HEK293 (cell line): ENCODE measurements at regions not wholly inside any gene's neighbourhood (a gene's known extent, or its start where the extent isn't known, plus 50 kb on each side); places are given as distances from the start of the nearest gene placed in this dataset.

ENCODE experiments used
- CTCF ChIA-PET: fragments of 350-600 bp; formaldehyde crosslinking; extraction: SDS; loops from one replicate; lab custom pipeline; 2021; ENCODE audit warnings: antibody characterized with exemption; lab: Yijun Ruan, JAX
- POLR2A ChIA-PET: fragments of 300-600 bp; formaldehyde crosslinking; extraction: SDS; loops from one replicate; lab custom pipeline; 2020; ENCODE audit warnings: antibody characterized with exemption, inconsistent platforms; lab: Yijun Ruan, JAX
- H3K27ac ChIP-seq: fragments of 200-500 bp; sonication (Bioruptor generic); 2 replicates; pipeline ENCODE4 v1.5.1; 2014; ENCODE audit warnings: low read depth, low read length, control low read depth, inconsistent platforms; ENCODE audit errors: extremely low read depth
- H3K36me3 ChIP-seq, 2 experiments: fragments of 200-500 bp in 1 of 2; sonication (Bioruptor generic) in 1 of 2; 1 replicate in 1 of 2; 2 replicates in 1 of 2; pipeline ENCODE4 v1.5.1; 2014 to 2017; ENCODE audit warnings: inconsistent platforms in 2 of 2, low read length in 2 of 2; ENCODE audit not compliant: control insufficient read depth in 2 of 2, insufficient read depth in 1 of 2
- H3K4me1 ChIP-seq: fragments of 200-500 bp; sonication (Bioruptor generic); 2 replicates; pipeline ENCODE4 v1.5.1; 2014; ENCODE audit warnings: mild to moderate bottlenecking, low read length, inconsistent platforms; ENCODE audit not compliant: control insufficient read depth, insufficient read depth
- H3K4me3 ChIP-seq: 2 replicates; pipeline ENCODE4 v1.5.1; 2011; ENCODE audit warnings: low read depth, mild to moderate bottlenecking, control low read depth, low read length, moderate library complexity
- H3K9me3 ChIP-seq: fragments of 200-500 bp; sonication (Bioruptor generic); 2 replicates; pipeline ENCODE4 v1.5.1; 2014; ENCODE audit warnings: low read depth, low read length, inconsistent platforms; ENCODE audit not compliant: control insufficient read depth, insufficient read depth
- GLIS1 ChIP-seq: fragments of 450-650 bp; formaldehyde crosslinking; IDR thresholded peaks from 2 replicates; pipeline ENCODE4 v1.5.1; 2016; ENCODE audit warnings: missing biosample characterization, missing genetic modification characterization
- INSM2 ChIP-seq: fragments of 450-650 bp; formaldehyde crosslinking; IDR thresholded peaks from 2 replicates; pipeline ENCODE4 v1.5.1; 2016; ENCODE audit warnings: missing biosample characterization, missing genetic modification characterization
- KLF17 ChIP-seq: fragments of 450-650 bp; formaldehyde crosslinking; IDR thresholded peaks from 2 replicates; pipeline ENCODE4 v1.5.1; 2016; ENCODE audit warnings: missing biosample characterization, missing genetic modification characterization
- PRDM1 ChIP-seq: fragments of 450-650 bp; formaldehyde crosslinking; IDR thresholded peaks from 2 replicates; pipeline ENCODE4; 2016; ENCODE audit warnings: missing biosample characterization, missing genetic modification characterization
- PRDM4 ChIP-seq: fragments of 450-650 bp; formaldehyde crosslinking; IDR thresholded peaks from 2 replicates; pipeline ENCODE4 v1.5.1; 2017; ENCODE audit warnings: missing biosample characterization, missing genetic modification characterization
- RBAK ChIP-seq: fragments of 450-650 bp; formaldehyde crosslinking; IDR thresholded peaks from 2 replicates; pipeline ENCODE4 v1.5.1; 2016; ENCODE audit warnings: missing biosample characterization, missing genetic modification characterization
- ZBTB17 ChIP-seq: fragments of 450-650 bp; formaldehyde crosslinking; IDR thresholded peaks from 2 replicates; pipeline ENCODE4 v1.5.1; 2016; ENCODE audit warnings: missing biosample characterization, missing genetic modification characterization
- ZBTB20 ChIP-seq: fragments of 450-650 bp; formaldehyde crosslinking; IDR thresholded peaks from 2 replicates; pipeline ENCODE4 v1.5.1; 2016; ENCODE audit warnings: missing biosample characterization, missing genetic modification characterization
- ZBTB6 ChIP-seq: fragments of 450-650 bp; formaldehyde crosslinking; IDR thresholded peaks from 2 replicates; pipeline ENCODE4 v1.5.1; 2017; ENCODE audit warnings: missing biosample characterization, missing genetic modification characterization
- ZFP69B ChIP-seq: fragments of 450-650 bp; formaldehyde crosslinking; IDR thresholded peaks from 2 replicates; pipeline ENCODE4 v1.5.1; 2016; ENCODE audit warnings: missing biosample characterization, missing genetic modification characterization
- ZNF112 ChIP-seq: fragments of 450-650 bp; formaldehyde crosslinking; IDR thresholded peaks from 2 replicates; pipeline ENCODE4 v1.5.0; 2017; ENCODE audit warnings: missing biosample characterization, missing genetic modification characterization
- ZNF114 ChIP-seq: fragments of 450-650 bp; formaldehyde crosslinking; IDR thresholded peaks from 2 replicates; pipeline ENCODE4 v1.5.0; 2017; ENCODE audit warnings: missing biosample characterization, missing genetic modification characterization
- ZNF146 ChIP-seq: fragments of 450-650 bp; formaldehyde crosslinking; IDR thresholded peaks from 2 replicates; pipeline ENCODE4 v1.5.1; 2016; ENCODE audit warnings: missing biosample characterization, missing genetic modification characterization
- ZNF2 ChIP-seq: fragments of 450-650 bp; formaldehyde crosslinking; IDR thresholded peaks from 2 replicates; pipeline ENCODE4 v1.5.1; 2016; ENCODE audit warnings: missing biosample characterization, missing genetic modification characterization
- ZNF24 ChIP-seq: fragments of 450-650 bp; formaldehyde crosslinking; IDR thresholded peaks from 2 replicates; pipeline ENCODE4 v1.5.1; 2016; ENCODE audit warnings: missing biosample characterization, missing genetic modification characterization
- ZNF266 ChIP-seq: fragments of 450-650 bp; formaldehyde crosslinking; IDR thresholded peaks from 2 replicates; pipeline ENCODE4 v1.5.1; 2016; ENCODE audit warnings: missing biosample characterization, missing genetic modification characterization, low read depth
- ZNF426 ChIP-seq: fragments of 450-650 bp; formaldehyde crosslinking; IDR thresholded peaks from 2 replicates; pipeline ENCODE4 v1.5.1; 2017; ENCODE audit warnings: missing biosample characterization, missing genetic modification characterization, mild to moderate bottlenecking, inconsistent platforms, moderate library complexity
- ZNF433 ChIP-seq: fragments of 450-650 bp; formaldehyde crosslinking; IDR thresholded peaks from 2 replicates; pipeline ENCODE4 v1.5.1; 2016; ENCODE audit warnings: missing biosample characterization, missing genetic modification characterization, low read depth
- ZNF449 ChIP-seq: fragments of 450-650 bp; formaldehyde crosslinking; IDR thresholded peaks from 2 replicates; pipeline ENCODE4 v1.5.1; 2017; ENCODE audit warnings: missing biosample characterization, mild to moderate bottlenecking, missing genetic modification characterization, moderate library complexity
- ZNF704 ChIP-seq: fragments of 450-650 bp; formaldehyde crosslinking; IDR thresholded peaks from 2 replicates; pipeline ENCODE4 v1.5.1; 2016; ENCODE audit warnings: missing biosample characterization, missing genetic modification characterization
- ZNF747 ChIP-seq: fragments of 450-650 bp; formaldehyde crosslinking; IDR thresholded peaks from 2 replicates; pipeline ENCODE4 v1.5.1; 2016; ENCODE audit warnings: missing biosample characterization, missing genetic modification characterization
- ZNF776 ChIP-seq: fragments of 450-650 bp; formaldehyde crosslinking; IDR thresholded peaks from 2 replicates; pipeline ENCODE4 v1.5.0; 2017; ENCODE audit warnings: missing biosample characterization, missing genetic modification characterization, borderline replicate concordance
- ZNF777 ChIP-seq: fragments of 450-650 bp; formaldehyde crosslinking; IDR thresholded peaks from 2 replicates; pipeline ENCODE4 v1.5.1; 2017; ENCODE audit warnings: missing biosample characterization, missing genetic modification characterization, borderline replicate concordance
- ZNF792 ChIP-seq: fragments of 450-650 bp; formaldehyde crosslinking; IDR thresholded peaks from 2 replicates; pipeline ENCODE4 v1.5.1; 2016; ENCODE audit warnings: missing biosample characterization, missing genetic modification characterization

- TF ChIP-seq ZNF449 (tag by site-specific recombination) (no peak), ZNF2 (tag by site-specific recombination) (no peak), PRDM1 (tag by site-specific recombination) (no peak), ZNF776 (tag by site-specific recombination) (no peak), ZNF112 (tag by site-specific recombination) (no peak), ZNF114 (tag by site-specific recombination) (no peak), ZBTB17 (tag by site-specific recombination) (no peak), ZBTB20 (tag by site-specific recombination) (no peak), ZNF426 (tag by site-specific recombination) (no peak)
These were observed 596.5 kb upstream of the INTU start (continued) for GRCh38 chr4:127036296-127036695.

GRCh38 chr4:127045861-127046260 lies 586.9 kb upstream of the INTU start:
- TF ChIP-seq INSM2 (tag by site-specific recombination): no peak
- TF ChIP-seq RBAK (tag by site-specific recombination): no peak
- no peak for TF ChIP-seq ZNF146 (tag by site-specific recombination)
- no peak for TF ChIP-seq ZFP69B (tag by site-specific recombination)
- no peak for TF ChIP-seq ZNF777
- no peak for TF ChIP-seq ZNF747 (tag by site-specific recombination)
- no peak for TF ChIP-seq PRDM4
- no peak for TF ChIP-seq ZNF24 (tag by site-specific recombination)
- TF ChIP-seq ZNF433 (tag by site-specific recombination): no peak
- TF ChIP-seq ZNF266 (tag by site-specific recombination): no peak
- TF ChIP-seq ZNF704 (tag by site-specific recombination): no peak
- TF ChIP-seq ZNF792 (tag by site-specific recombination): no peak
- no peak for TF ChIP-seq ZBTB6
- TF ChIP-seq KLF17 (tag by site-specific recombination): no peak
- no peak for TF ChIP-seq GLIS1 (tag by site-specific recombination)
- no peak overlapping the region for H3K27ac ChIP-seq
- H3K9me3 ChIP-seq: no peaks in the 10 kb centered on the region
- H3K4me1 ChIP-seq: no peaks in the 10 kb centered on the region
- no peak overlapping the region for H3K4me3 ChIP-seq
- ChIA-PET POLR2A (no interaction called here), CTCF (no interaction called here)
- no peaks in the 10 kb centered on the region for H3K36me3 ChIP-seq
